Keratinocyte (primary cell): ENCODE measurements at regions not wholly inside any gene's neighbourhood (a gene's known extent, or its start where the extent isn't known, plus 50 kb on each side); places are given as distances from the start of the nearest gene placed in this dataset.

Experiments used
- DNase-seq: peaks from one replicate; pipeline ENCODE4 v3.0.0-alpha.2; 2011; ENCODE audit warnings: low read depth, missing footprints, low spot score
- FAIRE-seq: peaks from 2 replicates; lab custom pipeline; 2011; peaks lifted over from hg19 to GRCh38; lab: Jason Lieb, UNC
- H2AFZ ChIP-seq: 2 replicates; pipeline ENCODE4 v1.6.0; 2012; ENCODE audit warnings: low read length, control low read depth, inconsistent platforms; ENCODE audit not compliant: control insufficient read depth
- H3K27ac ChIP-seq: 2 replicates; pipeline ENCODE4 v1.5.1; 2011; ENCODE audit warnings: low read length; ENCODE audit not compliant: control insufficient read depth, insufficient read depth
- H3K27me3 ChIP-seq: 3 replicates; pipeline ENCODE4 v1.6.0; 2011; ENCODE audit warnings: low read length; ENCODE audit not compliant: control insufficient read depth, insufficient read depth; ENCODE audit errors: extremely low read depth
- H3K36me3 ChIP-seq, 2 experiments: 2 replicates in 1 of 2; 3 replicates in 1 of 2; pipeline ENCODE4 v1.5.1; 2011; ENCODE audit warnings: low read length in 2 of 2, mild to moderate bottlenecking in 1 of 2; ENCODE audit not compliant: control insufficient read depth in 2 of 2, insufficient read depth in 2 of 2; ENCODE audit errors: extremely low read depth in 1 of 2
- H3K4me1 ChIP-seq: 3 replicates; pipeline ENCODE4 v1.5.1; 2011; ENCODE audit warnings: low read length; ENCODE audit not compliant: control insufficient read depth, insufficient read depth; ENCODE audit errors: extremely low read depth
- H3K4me2 ChIP-seq: 3 replicates; pipeline ENCODE4 v1.6.0; 2011; ENCODE audit warnings: low read depth, low read length; ENCODE audit not compliant: control insufficient read depth, insufficient read depth; ENCODE audit errors: extremely low read depth
- H3K4me3 ChIP-seq, 3 experiments: fragments of 200-600 bp in 1 of 3; sonication (generic) in 1 of 3; 2 replicates in 2 of 3; 3 replicates in 1 of 3; pipeline ENCODE4 v1.5.1; 2011 to 2016; ENCODE audit warnings: low read length in 3 of 3, mild to moderate bottlenecking in 3 of 3, control low read depth in 2 of 3, inconsistent platforms in 1 of 3, low read depth in 1 of 3, mixed read lengths in 1 of 3, mixed run types in 1 of 3, moderate library complexity in 1 of 3; ENCODE audit not compliant: control insufficient read depth in 2 of 3, insufficient read depth in 2 of 3; ENCODE audit errors: extremely low read depth in 1 of 3
- H3K79me2 ChIP-seq: 2 replicates; pipeline ENCODE4 v1.6.0; 2012; ENCODE audit warnings: low read length; ENCODE audit not compliant: control insufficient read depth, insufficient read depth
- H3K9ac ChIP-seq: 3 replicates; pipeline ENCODE4 v1.6.0; 2011; ENCODE audit warnings: low read length; ENCODE audit not compliant: control insufficient read depth, insufficient read depth; ENCODE audit errors: extremely low read depth
- H3K9me1 ChIP-seq: 3 replicates; pipeline ENCODE4 v1.6.0; 2011; ENCODE audit warnings: low read length; ENCODE audit not compliant: control insufficient read depth, insufficient read depth; ENCODE audit errors: extremely low read depth
- H3K9me3 ChIP-seq: 2 replicates; pipeline ENCODE4 v1.5.1; 2012; ENCODE audit warnings: low read depth, low read length; ENCODE audit not compliant: control insufficient read depth
- H4K20me1 ChIP-seq: 3 replicates; pipeline ENCODE4 v1.6.0; 2011; ENCODE audit warnings: low read length; ENCODE audit not compliant: control insufficient read depth, insufficient read depth; ENCODE audit errors: extremely low read depth
- CTCF ChIP-seq, 3 experiments: IDR thresholded peaks in 1 of 3; conservative IDR thresholded peaks in 1 of 3; optimal IDR thresholded peaks in 1 of 3; 2 replicates in 2 of 3; 3 replicates in 1 of 3; pipeline versions ENCODE3 to v1.5.1; 2011; ENCODE audit warnings: low read length in 3 of 3, mild to moderate bottlenecking in 3 of 3, moderate library complexity in 2 of 3, control low read depth in 1 of 3, inconsistent platforms in 1 of 3; ENCODE audit not compliant: insufficient read depth in 2 of 3; ENCODE audit errors: extremely low read depth in 1 of 3
- EZH2 ChIP-seq: IDR thresholded peaks from one replicate; pipeline ENCODE4 v1.6.1; 2012; ENCODE audit warnings: inconsistent platforms, mild to moderate bottlenecking, low read length, moderate library complexity
- dilution Hi-C: fragments of 300-500 bp; cut with MboI; formaldehyde crosslinking; loops from one replicate; pipeline ENCODE4 v1.7.0; 2020; ENCODE audit warnings: low sequenced_read_pairs; ENCODE audit not compliant: extremely low pct_ligation_motif_present

GRCh38 chr2:2845267-2845666, 514.2 kb upstream of the MYT1L start:
- TF ChIP-seq EZH2 (no peak), CTCF (optimal IDR thresholded peaks at IDR 0.05 in 1 of 3, IDR thresholded peaks at IDR 0.05 in 1 of 3, conservative IDR thresholded peaks at IDR 0.05 in 1 of 3; ENCODE audit: extremely low read depth in 1 of 3, insufficient read depth in 2 of 3, low read length in 3 of 3) (no peak)
- DNase-seq, result no peak
- Histone ChIP-seq H3K9ac (no peak overlapping the region), H3K9me1 (no peaks in the 10 kb centered on the region), H3K4me3 (no peak overlapping the region), H3K27me3 (no peaks in the 10 kb centered on the region), H3K9me3 (no peaks in the 10 kb centered on the region), H3K79me2 (no peaks in the 10 kb centered on the region), H3K36me3 (no peaks in the 10 kb centered on the region), H3K4me2 (no peak overlapping the region), H3K4me1 (peaks cover 6% of the 10 kb centered on the region), H2AFZ (no peak overlapping the region), H3K27ac (no peak overlapping the region), H4K20me1 (no peaks in the 10 kb centered on the region)
- peak; percentile 34 for FAIRE-seq
- dilution Hi-C loops, result no loop called here

GRCh38 chr2:2843969-2844548, 513.0 kb upstream of the MYT1L start:
- no peaks in the 10 kb centered on the region for H3K27me3 ChIP-seq
- no peaks in the 10 kb centered on the region for H3K36me3 ChIP-seq
- TF ChIP-seq EZH2 (no peak), CTCF (optimal IDR thresholded peaks at IDR 0.05 in 1 of 3, IDR thresholded peaks at IDR 0.05 in 1 of 3, conservative IDR thresholded peaks at IDR 0.05 in 1 of 3; ENCODE audit: extremely low read depth in 1 of 3, insufficient read depth in 2 of 3, low read length in 3 of 3) (peak in 2 of 3 experiments; percentile 21 to 36)
- H3K4me1 ChIP-seq, result peaks cover 6% of the 10 kb centered on the region
- no peak overlapping the region for H3K27ac ChIP-seq
- FAIRE-seq (no peak), DNase-seq (no peak)
- no peaks in the 10 kb centered on the region for H3K79me2 ChIP-seq
- H4K20me1 ChIP-seq, result no peaks in the 10 kb centered on the region
- H3K4me3 ChIP-seq, result no peak overlapping the region
- no peak overlapping the region for H2AFZ ChIP-seq
- no peak overlapping the region for H3K4me2 ChIP-seq
- dilution Hi-C loops, result no loop called here
- no peak overlapping the region for H3K9ac ChIP-seq
- no peaks in the 10 kb centered on the region for H3K9me1 ChIP-seq
- H3K9me3 ChIP-seq, result no peaks in the 10 kb centered on the region
